Astrocyte (in vitro differentiated cells and primary cell): ENCODE measurements at regions not wholly inside any gene's neighbourhood (a gene's known extent, or its start where the extent isn't known, plus 50 kb on each side); places are given as distances from the start of the nearest gene placed in this dataset.

ENCODE experiments used
- DNase-seq: peaks from one replicate; pipeline ENCODE4 v3.0.0-alpha.2; 2010; ENCODE audit warnings: low read depth
- FAIRE-seq: peaks from 2 replicates; lab custom pipeline; 2011; peaks lifted over from hg19 to GRCh38; lab: Jason Lieb, UNC
- H2AFZ ChIP-seq: 2 replicates; pipeline ENCODE4 v1.6.0; 2012; ENCODE audit warnings: low read depth, low read length, inconsistent platforms
- H3K27ac ChIP-seq: 2 replicates; pipeline ENCODE4 v1.5.1; 2011; ENCODE audit warnings: low read depth, low read length, inconsistent platforms
- H3K27me3 ChIP-seq: 2 replicates; pipeline ENCODE4 v1.6.0; 2011; ENCODE audit warnings: low read length, inconsistent platforms; ENCODE audit not compliant: insufficient read depth
- H3K36me3 ChIP-seq: 2 replicates; pipeline ENCODE4 v1.5.1; 2011; ENCODE audit warnings: low read length, inconsistent platforms; ENCODE audit not compliant: insufficient read depth
- H3K4me1 ChIP-seq: 2 replicates; pipeline ENCODE4 v1.5.1; 2011; ENCODE audit warnings: low read length, inconsistent platforms; ENCODE audit not compliant: insufficient read depth
- H3K4me2 ChIP-seq: 2 replicates; pipeline ENCODE4 v1.6.0; 2012; ENCODE audit warnings: low read length, inconsistent platforms
- H3K4me3 ChIP-seq: 2 replicates; pipeline ENCODE4 v1.5.1; 2011; ENCODE audit warnings: low read depth, mild to moderate bottlenecking, low read length, inconsistent platforms; ENCODE audit not compliant: insufficient read depth
- H3K79me2 ChIP-seq: 2 replicates; pipeline ENCODE4 v1.6.0; 2012; ENCODE audit warnings: mild to moderate bottlenecking, low read length, inconsistent platforms; ENCODE audit not compliant: insufficient read depth
- H3K9ac ChIP-seq: 2 replicates; pipeline ENCODE4 v1.6.0; 2012; ENCODE audit warnings: mild to moderate bottlenecking, low read length, inconsistent platforms
- H3K9me3 ChIP-seq: 2 replicates; pipeline ENCODE4 v1.5.1; 2012; ENCODE audit warnings: low read depth, mild to moderate bottlenecking, low read length, inconsistent platforms; ENCODE audit not compliant: insufficient read depth
- H4K20me1 ChIP-seq: 2 replicates; pipeline ENCODE4 v1.6.0; 2012; ENCODE audit warnings: low read length, inconsistent platforms; ENCODE audit not compliant: insufficient read depth
- H3K27ac Mint-ChIP-seq: one replicate; pipeline ENCODE4 v1.8.0; 2021; ENCODE audit warnings: mild to moderate bottlenecking, mixed read lengths; ENCODE audit not compliant: unreplicated experiment
- H3K27me3 Mint-ChIP-seq: one replicate; pipeline ENCODE4 v1.8.0; 2021; ENCODE audit warnings: low read depth, mixed read lengths; ENCODE audit not compliant: unreplicated experiment
- H3K36me3 Mint-ChIP-seq: one replicate; pipeline ENCODE4 v1.8.0; 2021; ENCODE audit warnings: low read depth, mixed read lengths; ENCODE audit not compliant: unreplicated experiment
- H3K4me1 Mint-ChIP-seq: one replicate; pipeline ENCODE4 v1.8.0; 2021; ENCODE audit warnings: low read depth, mixed read lengths; ENCODE audit not compliant: unreplicated experiment
- H3K4me3 Mint-ChIP-seq: one replicate; pipeline ENCODE4 v1.8.0; 2021; ENCODE audit warnings: mild to moderate bottlenecking, moderate library complexity, mixed read lengths; ENCODE audit not compliant: unreplicated experiment
- H3K9me3 Mint-ChIP-seq: one replicate; pipeline ENCODE4 v1.8.0; 2021; ENCODE audit warnings: mild to moderate bottlenecking, mixed read lengths; ENCODE audit not compliant: unreplicated experiment
- EZH2 ChIP-seq: IDR thresholded peaks from 2 replicates; pipeline ENCODE4 v1.6.1; 2012; ENCODE audit warnings: mild to moderate bottlenecking, low read length, inconsistent platforms; ENCODE audit not compliant: insufficient read depth
- TF ChIP-seq, protein P1 (sequence below): IDR thresholded peaks from 2 replicates; pipeline ENCODE4 v1.5.1; 2011; ENCODE audit warnings: low read depth, mild to moderate bottlenecking, inconsistent platforms, low read length, moderate library complexity; ENCODE audit not compliant: insufficient read depth

DNA sequence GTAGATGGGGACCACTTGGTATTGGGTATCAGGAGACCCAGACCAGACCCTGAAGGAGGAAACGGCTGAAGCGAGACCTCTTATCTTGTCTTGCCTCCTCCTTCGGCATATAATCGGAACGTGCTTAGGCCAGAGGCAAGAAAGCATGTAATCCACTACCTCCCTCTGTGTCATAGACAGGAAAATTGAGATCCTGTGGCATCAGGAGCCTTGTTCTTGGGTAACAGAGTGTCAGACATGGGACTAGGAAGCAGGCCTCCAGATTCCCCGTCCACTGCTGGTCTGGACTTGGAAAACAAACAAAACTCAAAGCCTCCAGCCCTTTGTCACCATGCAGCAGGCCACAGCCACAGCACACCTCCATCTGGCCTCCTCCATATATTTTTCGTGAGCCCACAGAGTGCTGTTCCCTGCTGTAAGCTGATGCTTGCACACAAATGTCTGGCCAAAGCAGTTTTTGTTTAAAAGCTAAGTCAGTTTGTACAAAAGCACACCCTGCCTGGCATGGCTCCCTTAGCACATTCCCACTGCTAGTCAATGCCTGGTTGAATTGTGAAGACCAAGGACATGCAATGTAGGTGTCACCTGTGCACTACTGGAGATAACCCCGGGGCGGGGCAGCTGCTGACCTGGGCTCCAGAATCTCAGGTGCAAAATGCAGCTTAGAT is 510.9 kb downstream of the RPS24 start:
- H3K4me1 Mint-ChIP-seq = peaks cover 8% of the 10 kb centered on the region
- H3K27ac Mint-ChIP-seq = no peak overlapping the region
- Histone ChIP-seq H3K27me3 (peaks cover 13% of the 10 kb centered on the region), H3K79me2 (no peaks in the 10 kb centered on the region), H3K9me3 (no peaks in the 10 kb centered on the region), H3K4me2 (peak overlapping the region; percentile 66), H3K27ac (no peak overlapping the region), H4K20me1 (no peaks in the 10 kb centered on the region), H3K9ac (no peak overlapping the region), H2AFZ (no peak overlapping the region), H3K36me3 (no peaks in the 10 kb centered on the region), H3K4me3 (no peak overlapping the region), H3K4me1 (peaks cover 39% of the 10 kb centered on the region)
- no peak overlapping the region for H3K4me3 Mint-ChIP-seq
- FAIRE-seq (no peak), DNase-seq (peak; percentile 36)
- no peaks in the 10 kb centered on the region for H3K36me3 Mint-ChIP-seq
- H3K27me3 Mint-ChIP-seq = peaks cover 44% of the 10 kb centered on the region
- TF ChIP-seq, protein P1, sequence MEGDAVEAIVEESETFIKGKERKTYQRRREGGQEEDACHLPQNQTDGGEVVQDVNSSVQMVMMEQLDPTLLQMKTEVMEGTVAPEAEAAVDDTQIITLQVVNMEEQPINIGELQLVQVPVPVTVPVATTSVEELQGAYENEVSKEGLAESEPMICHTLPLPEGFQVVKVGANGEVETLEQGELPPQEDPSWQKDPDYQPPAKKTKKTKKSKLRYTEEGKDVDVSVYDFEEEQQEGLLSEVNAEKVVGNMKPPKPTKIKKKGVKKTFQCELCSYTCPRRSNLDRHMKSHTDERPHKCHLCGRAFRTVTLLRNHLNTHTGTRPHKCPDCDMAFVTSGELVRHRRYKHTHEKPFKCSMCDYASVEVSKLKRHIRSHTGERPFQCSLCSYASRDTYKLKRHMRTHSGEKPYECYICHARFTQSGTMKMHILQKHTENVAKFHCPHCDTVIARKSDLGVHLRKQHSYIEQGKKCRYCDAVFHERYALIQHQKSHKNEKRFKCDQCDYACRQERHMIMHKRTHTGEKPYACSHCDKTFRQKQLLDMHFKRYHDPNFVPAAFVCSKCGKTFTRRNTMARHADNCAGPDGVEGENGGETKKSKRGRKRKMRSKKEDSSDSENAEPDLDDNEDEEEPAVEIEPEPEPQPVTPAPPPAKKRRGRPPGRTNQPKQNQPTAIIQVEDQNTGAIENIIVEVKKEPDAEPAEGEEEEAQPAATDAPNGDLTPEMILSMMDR = no peak
- no peak for TF ChIP-seq EZH2
- peaks cover 5% of the 10 kb centered on the region for H3K9me3 Mint-ChIP-seq

DNA sequence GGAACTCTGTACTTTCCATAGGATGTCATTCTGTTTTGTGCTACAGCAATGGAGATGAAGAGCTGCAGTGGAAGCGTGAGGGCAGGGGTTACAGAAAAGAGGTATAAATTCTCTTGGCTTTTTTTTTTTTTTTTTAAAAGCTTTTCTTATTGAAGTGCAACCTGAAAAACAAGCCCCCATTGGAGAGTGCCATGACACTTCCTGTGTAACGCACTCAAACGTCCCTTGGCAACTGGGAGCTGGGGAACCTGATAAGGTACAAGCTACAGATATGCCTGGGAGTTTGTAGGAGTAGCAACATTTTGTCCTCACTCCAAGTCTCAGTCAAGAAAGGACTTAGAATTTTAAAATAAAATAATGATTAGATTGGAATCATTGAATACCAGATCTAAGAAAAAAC is 512.1 kb downstream of the RPS24 start:
- FAIRE-seq (no peak), DNase-seq (no peak)
- H3K27ac ChIP-seq = no peak overlapping the region
- H3K4me1 Mint-ChIP-seq = peaks cover 7% of the 10 kb centered on the region
- TF ChIP-seq EZH2 = no peak
- TF ChIP-seq, protein P1 = no peak
- H3K4me2 ChIP-seq = no peak overlapping the region
- no peaks in the 10 kb centered on the region for H3K36me3 ChIP-seq
- H3K9ac ChIP-seq = no peak overlapping the region
- peaks cover 13% of the 10 kb centered on the region for H3K27me3 ChIP-seq
- H3K27ac Mint-ChIP-seq = no peak overlapping the region
- H3K79me2 ChIP-seq = no peaks in the 10 kb centered on the region
- H3K4me1 ChIP-seq = peaks cover 37% of the 10 kb centered on the region
- H4K20me1 ChIP-seq = no peaks in the 10 kb centered on the region
- H3K27me3 Mint-ChIP-seq = peaks cover 55% of the 10 kb centered on the region
- H3K36me3 Mint-ChIP-seq = no peaks in the 10 kb centered on the region
- no peaks in the 10 kb centered on the region for H3K9me3 ChIP-seq
- no peak overlapping the region for H3K4me3 Mint-ChIP-seq
- no peak overlapping the region for H3K4me3 ChIP-seq
- no peak overlapping the region for H2AFZ ChIP-seq
- peaks cover 5% of the 10 kb centered on the region for H3K9me3 Mint-ChIP-seq

DNA sequence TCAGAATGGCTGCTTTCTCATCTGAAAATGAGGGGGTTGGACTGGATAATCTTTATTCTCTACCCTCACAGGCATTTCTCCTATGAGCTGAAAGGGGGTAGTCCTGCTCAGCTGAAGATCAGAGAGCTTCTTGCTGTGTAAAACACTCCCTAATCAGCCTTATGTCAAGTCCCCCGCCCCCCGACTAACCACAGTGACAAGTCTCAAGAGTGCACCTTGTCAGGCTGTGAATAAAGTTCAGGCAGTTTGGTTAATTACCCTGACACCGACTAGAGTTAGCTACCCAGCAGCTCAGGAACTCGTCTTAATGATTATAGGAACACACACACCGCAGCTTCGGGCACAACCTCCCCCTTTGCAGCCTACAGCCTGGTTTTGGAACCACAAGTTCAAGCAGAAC is 513.7 kb downstream of the RPS24 start:
- no peak overlapping the region for H3K4me3 Mint-ChIP-seq
- peaks cover 5% of the 10 kb centered on the region for H3K9me3 Mint-ChIP-seq

More for the DNA sequence above, 513.7 kb downstream of the RPS24 start:
- no peak overlapping the region for H3K27ac ChIP-seq
- DNase-seq = no peak
- H3K79me2 ChIP-seq = no peaks in the 10 kb centered on the region
- H3K4me3 ChIP-seq = no peak overlapping the region
- Mint-ChIP-seq H3K27ac (no peak overlapping the region), H3K36me3 (no peaks in the 10 kb centered on the region), H3K4me1 (peaks cover 18% of the 10 kb centered on the region), H3K27me3 (peaks cover 55% of the 10 kb centered on the region)
- H3K4me2 ChIP-seq = no peak overlapping the region
- H3K9me3 ChIP-seq = no peaks in the 10 kb centered on the region
- H2AFZ ChIP-seq = no peak overlapping the region
- no peaks in the 10 kb centered on the region for H4K20me1 ChIP-seq
- TF ChIP-seq, protein P1 = no peak
- no peak for TF ChIP-seq EZH2
- H3K9ac ChIP-seq = no peak overlapping the region
- H3K27me3 ChIP-seq = peaks cover 13% of the 10 kb centered on the region
- FAIRE-seq = no peak
- H3K36me3 ChIP-seq = no peaks in the 10 kb centered on the region
- H3K4me1 ChIP-seq = peaks cover 21% of the 10 kb centered on the region
